ENCODE measurements at regions not wholly inside any gene's neighbourhood (a gene's known extent, or its start where the extent isn't known, plus 50 kb on each side); places are given as distances from the start of the nearest gene placed in this dataset.

DNA sequence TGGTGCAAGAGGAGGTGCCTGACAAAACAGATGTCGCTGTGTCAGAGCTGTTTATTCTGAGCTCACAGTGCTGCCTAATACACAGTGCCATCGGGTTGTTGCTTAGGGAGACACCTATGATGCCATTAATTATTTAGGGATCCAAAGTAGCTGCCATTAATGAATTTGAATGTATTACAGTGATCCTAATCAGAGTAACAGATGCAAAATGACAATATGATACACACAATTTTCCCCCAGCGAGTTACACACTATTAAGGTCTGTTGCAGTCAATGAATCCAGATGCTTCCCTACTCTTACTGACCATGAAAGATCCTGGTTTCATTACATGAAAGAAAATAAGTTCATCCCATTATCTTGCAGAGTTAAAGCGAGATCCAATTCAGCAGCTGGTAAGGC is 91.3 kb downstream of the RWDD3 start:
- Histone ChIP-seq H3K4me3 (ENCODE audit: low read depth, low read length) (no peak overlapping the region), H3K27me3 (ENCODE audit: control insufficient read depth, insufficient read depth, low read length) (peaks cover 2% of the 10 kb centered on the region), H3K36me3 (ENCODE audit: control insufficient read depth, insufficient read depth, low read length) (no peaks in the 10 kb centered on the region)
- TF ChIP-seq CTCF (IDR thresholded peaks at IDR 0.05; ENCODE audit: insufficient read depth, low read length, poor library complexity, severe bottlenecking) = no peak
- DNase-seq (ENCODE audit: low read depth) = no peak

DNA sequence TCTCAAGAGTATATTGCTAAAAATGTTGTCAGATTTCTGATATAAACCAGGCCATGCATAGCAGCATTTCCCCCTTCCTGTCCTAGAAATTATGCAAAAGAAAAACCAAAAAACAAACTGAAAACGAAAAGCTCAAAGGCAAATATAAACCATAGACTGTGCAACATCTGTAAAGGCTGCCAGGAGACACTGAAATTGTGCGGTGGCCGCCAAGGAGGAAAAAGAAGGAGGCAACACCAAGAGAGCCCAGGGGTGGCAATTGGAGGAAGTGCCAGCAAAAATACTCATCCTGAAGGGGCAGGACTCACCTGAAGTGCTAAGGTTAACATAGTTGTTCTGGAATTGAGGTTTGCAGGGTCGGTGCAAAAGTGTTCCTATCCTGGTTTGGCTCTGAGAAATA is 92.0 kb downstream of the RWDD3 start:
- Histone ChIP-seq H3K36me3 (ENCODE audit: control insufficient read depth, insufficient read depth, low read length) (no peaks in the 10 kb centered on the region), H3K4me3 (ENCODE audit: low read depth, low read length) (no peak overlapping the region), H3K27me3 (ENCODE audit: control insufficient read depth, insufficient read depth, low read length) (peaks cover 2% of the 10 kb centered on the region)
- no peak for DNase-seq (ENCODE audit: low read depth)
- TF ChIP-seq CTCF (IDR thresholded peaks at IDR 0.05; ENCODE audit: insufficient read depth, low read length, poor library complexity, severe bottlenecking) = no peak

DNA sequence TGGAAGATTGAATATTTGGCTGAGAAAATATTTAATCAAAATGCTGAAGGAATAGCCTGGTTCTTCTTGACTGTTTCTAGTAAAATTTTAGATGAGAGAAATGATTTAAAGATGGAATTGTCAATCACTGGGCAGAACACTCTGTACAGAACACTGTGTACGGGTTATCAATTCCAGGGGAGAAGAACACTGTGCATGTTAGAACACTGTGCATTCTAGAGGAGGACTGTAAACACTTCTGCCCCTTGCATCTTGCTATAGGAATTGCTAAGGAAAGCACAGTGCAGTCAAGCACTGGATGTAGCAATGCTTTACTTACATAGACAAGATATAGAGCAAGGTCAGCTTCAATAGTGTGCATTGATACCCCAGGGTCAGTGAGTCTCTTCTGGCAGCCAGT is 98.7 kb downstream of the RWDD3 start:
- no peaks in the 10 kb centered on the region for H3K36me3 ChIP-seq (ENCODE audit: control insufficient read depth, insufficient read depth, low read length)
- no peak for TF ChIP-seq CTCF (IDR thresholded peaks at IDR 0.05; ENCODE audit: insufficient read depth, low read length, poor library complexity, severe bottlenecking)
- no peak overlapping the region for H3K4me3 ChIP-seq (ENCODE audit: low read depth, low read length)
- no peak for DNase-seq (ENCODE audit: low read depth)
- no peaks in the 10 kb centered on the region for H3K27me3 ChIP-seq (ENCODE audit: control insufficient read depth, insufficient read depth, low read length)

GRCh38 chr1:95339377-95339776 is 105.4 kb downstream of the RWDD3 start:
- H3K27me3 ChIP-seq (ENCODE audit: control insufficient read depth, insufficient read depth, low read length) = no peaks in the 10 kb centered on the region
- no peak overlapping the region for H3K4me3 ChIP-seq (ENCODE audit: low read depth, low read length)
- no peak for TF ChIP-seq CTCF (IDR thresholded peaks at IDR 0.05; ENCODE audit: insufficient read depth, low read length, poor library complexity, severe bottlenecking)
- H3K36me3 ChIP-seq (ENCODE audit: control insufficient read depth, insufficient read depth, low read length) = no peaks in the 10 kb centered on the region
- DNase-seq (ENCODE audit: low read depth) = no peak

DNA sequence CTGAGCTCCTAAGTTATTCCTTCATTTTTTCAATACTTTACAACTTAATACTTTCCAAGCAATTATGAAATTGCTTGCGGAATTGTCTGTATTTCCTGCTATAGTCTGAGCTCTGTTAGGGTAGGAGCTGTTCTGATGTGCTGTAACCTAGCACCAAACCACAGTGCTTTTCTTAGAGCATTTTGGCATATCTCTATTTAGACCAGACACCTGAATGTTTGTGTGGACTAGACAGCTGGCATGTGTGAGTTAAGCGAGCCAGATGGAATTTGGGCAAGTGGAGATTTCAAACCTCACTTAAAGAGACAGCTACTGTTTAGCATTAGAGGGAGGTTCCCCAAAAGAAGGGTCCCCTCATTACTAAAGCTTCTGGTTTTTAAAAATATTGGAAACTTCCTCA is 106.1 kb downstream of the RWDD3 start:
- no peak for TF ChIP-seq CTCF (IDR thresholded peaks at IDR 0.05; ENCODE audit: insufficient read depth, low read length, poor library complexity, severe bottlenecking)
- H3K4me3 ChIP-seq (ENCODE audit: low read depth, low read length) = no peak overlapping the region
- no peak for DNase-seq (ENCODE audit: low read depth)
- H3K36me3 ChIP-seq (ENCODE audit: control insufficient read depth, insufficient read depth, low read length) = no peaks in the 10 kb centered on the region
- no peaks in the 10 kb centered on the region for H3K27me3 ChIP-seq (ENCODE audit: control insufficient read depth, insufficient read depth, low read length)

- no peak for TF ChIP-seq CTCF (IDR thresholded peaks at IDR 0.05; ENCODE audit: insufficient read depth, low read length, poor library complexity, severe bottlenecking)
- H3K27me3 ChIP-seq (ENCODE audit: control insufficient read depth, insufficient read depth, low read length) = no peaks in the 10 kb centered on the region
- H3K4me3 ChIP-seq (ENCODE audit: low read depth, low read length) = no peak overlapping the region
- H3K36me3 ChIP-seq (ENCODE audit: control insufficient read depth, insufficient read depth, low read length) = no peaks in the 10 kb centered on the region
- no peak for DNase-seq (ENCODE audit: low read depth)
These were observed 118.8 kb downstream of the RWDD3 start for GRCh38 chr1:95352767-95353166.
